T-helper 17 cell (primary cell): ENCODE measurements at regions not wholly inside any gene's neighbourhood (a gene's known extent, or its start where the extent isn't known, plus 50 kb on each side); places are given as distances from the start of the nearest gene placed in this dataset.

ENCODE experiments used
- ATAC-seq: fragments of 150-1000 bp; cut with Tn5 transposase; 2 replicates; pipeline ENCODE4 v1.10.0; 2021; ENCODE audit warnings: mild to moderate bottlenecking, moderate library complexity
- DNase-seq, 3 donors: peaks; one replicate each; pipeline versions ENCODE4 v3.0.0 to v3.0.0-alpha.2; 2020 to 2021
- H3K9me3 ChIP-seq: one replicate; pipeline ENCODE4 v1.7.0; 2013; ENCODE audit warnings: low read length, mild to moderate bottlenecking; ENCODE audit not compliant: control insufficient read depth, poor library complexity, severe bottlenecking
- H3K27ac Mint-ChIP-seq: one replicate; pipeline ENCODE4 v1.8.0; 2022; ENCODE audit warnings: mild to moderate bottlenecking, moderate library complexity, mixed read lengths
- H3K27me3 Mint-ChIP-seq: one replicate; pipeline ENCODE4 v1.8.0; 2022; ENCODE audit warnings: mixed read lengths
- H3K36me3 Mint-ChIP-seq: one replicate; pipeline ENCODE4 v1.8.0; 2022; ENCODE audit warnings: low read depth, mixed read lengths
- H3K4me1 Mint-ChIP-seq: one replicate; pipeline ENCODE4 v1.8.0; 2022; ENCODE audit warnings: mild to moderate bottlenecking, mixed read lengths
- H3K4me3 Mint-ChIP-seq: one replicate; pipeline ENCODE4 v1.8.0; 2022; ENCODE audit warnings: mild to moderate bottlenecking, moderate library complexity, mixed read lengths

DNA sequence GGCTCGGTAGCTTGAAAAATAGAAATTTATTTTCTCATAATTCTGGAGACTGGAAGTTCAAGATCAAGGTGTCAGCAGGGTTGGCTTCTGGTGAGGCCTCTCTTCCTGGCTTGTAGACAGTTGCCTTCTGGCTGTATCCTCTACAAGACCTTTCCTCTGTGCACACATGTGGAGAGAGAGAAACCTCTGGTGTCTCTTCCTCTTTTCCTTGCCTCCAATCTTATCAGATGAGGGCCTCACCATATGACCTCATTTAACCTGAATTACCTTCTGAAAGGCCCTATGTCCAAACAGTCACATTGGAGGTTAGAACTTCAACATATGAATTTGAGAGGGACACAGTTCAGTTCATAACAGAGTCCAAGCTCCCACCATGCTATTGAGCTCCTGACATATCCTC is 166.4 kb downstream of the TTC8 start:
- H3K4me1 Mint-ChIP-seq: no peaks in the 10 kb centered on the region

DNA sequence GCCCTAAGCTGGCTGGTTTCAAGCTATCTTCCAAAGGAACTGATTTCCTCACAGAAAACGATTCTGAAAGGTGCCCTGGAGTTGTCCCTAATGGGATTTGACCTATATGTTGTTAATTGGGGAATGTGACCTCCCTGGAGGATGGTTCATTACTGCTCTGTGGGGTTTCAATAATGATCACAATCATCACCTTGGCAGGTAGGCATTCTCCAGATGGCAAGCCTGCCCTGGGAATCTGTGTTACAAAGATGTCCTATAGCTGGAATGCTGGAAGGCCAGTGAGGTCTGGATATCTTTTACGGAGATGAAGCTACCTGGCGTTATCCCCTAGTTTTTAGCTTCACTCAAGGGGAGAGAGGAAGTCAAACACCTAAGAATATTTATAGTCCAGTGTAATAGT is 167.6 kb downstream of the TTC8 start:
- ATAC-seq: no peak
- no peak overlapping the region for H3K4me3 Mint-ChIP-seq

More for the DNA sequence above, 166.4 kb downstream of the TTC8 start:
- H3K4me3 Mint-ChIP-seq: no peak overlapping the region
- H3K27me3 Mint-ChIP-seq: peaks cover 30% of the 10 kb centered on the region
- no peak overlapping the region for H3K27ac Mint-ChIP-seq
- H3K9me3 ChIP-seq: no peaks in the 10 kb centered on the region
- ATAC-seq (no peak), DNase-seq (no peak)
- peaks cover 6% of the 10 kb centered on the region for H3K36me3 Mint-ChIP-seq

DNA sequence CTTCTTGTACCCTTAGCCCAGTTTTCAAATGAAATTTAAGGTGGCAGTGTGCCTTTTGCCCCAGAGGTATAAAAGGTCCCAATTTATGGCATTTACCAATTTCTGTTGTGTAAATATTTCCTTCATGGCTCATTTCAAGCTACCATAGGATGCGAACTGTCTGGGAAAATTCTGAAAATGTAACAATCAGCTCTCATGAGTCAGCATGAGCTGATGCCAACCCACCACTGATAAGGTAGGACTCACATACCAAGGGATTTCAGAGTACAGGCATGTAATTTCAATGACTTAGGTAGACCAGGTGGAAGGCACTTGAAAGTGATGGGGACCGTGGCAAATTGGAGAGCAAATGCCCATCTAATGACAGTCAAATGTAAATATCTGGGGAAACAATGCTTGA is 169.5 kb downstream of the TTC8 start:
- no peaks in the 10 kb centered on the region for H3K4me1 Mint-ChIP-seq
- DNase-seq: no peak
- no peak overlapping the region for H3K27ac Mint-ChIP-seq
- H3K27me3 Mint-ChIP-seq: peaks cover 53% of the 10 kb centered on the region
- no peak overlapping the region for H3K4me3 Mint-ChIP-seq
- no peak for ATAC-seq
- no peaks in the 10 kb centered on the region for H3K9me3 ChIP-seq
- H3K36me3 Mint-ChIP-seq: peaks cover 8% of the 10 kb centered on the region

More for the DNA sequence above, 167.6 kb downstream of the TTC8 start:
- Mint-ChIP-seq H3K36me3 (peaks cover 6% of the 10 kb centered on the region), H3K27me3 (peaks cover 37% of the 10 kb centered on the region), H3K27ac (no peak overlapping the region), H3K4me1 (no peaks in the 10 kb centered on the region)
- no peak for DNase-seq
- no peaks in the 10 kb centered on the region for H3K9me3 ChIP-seq

DNA sequence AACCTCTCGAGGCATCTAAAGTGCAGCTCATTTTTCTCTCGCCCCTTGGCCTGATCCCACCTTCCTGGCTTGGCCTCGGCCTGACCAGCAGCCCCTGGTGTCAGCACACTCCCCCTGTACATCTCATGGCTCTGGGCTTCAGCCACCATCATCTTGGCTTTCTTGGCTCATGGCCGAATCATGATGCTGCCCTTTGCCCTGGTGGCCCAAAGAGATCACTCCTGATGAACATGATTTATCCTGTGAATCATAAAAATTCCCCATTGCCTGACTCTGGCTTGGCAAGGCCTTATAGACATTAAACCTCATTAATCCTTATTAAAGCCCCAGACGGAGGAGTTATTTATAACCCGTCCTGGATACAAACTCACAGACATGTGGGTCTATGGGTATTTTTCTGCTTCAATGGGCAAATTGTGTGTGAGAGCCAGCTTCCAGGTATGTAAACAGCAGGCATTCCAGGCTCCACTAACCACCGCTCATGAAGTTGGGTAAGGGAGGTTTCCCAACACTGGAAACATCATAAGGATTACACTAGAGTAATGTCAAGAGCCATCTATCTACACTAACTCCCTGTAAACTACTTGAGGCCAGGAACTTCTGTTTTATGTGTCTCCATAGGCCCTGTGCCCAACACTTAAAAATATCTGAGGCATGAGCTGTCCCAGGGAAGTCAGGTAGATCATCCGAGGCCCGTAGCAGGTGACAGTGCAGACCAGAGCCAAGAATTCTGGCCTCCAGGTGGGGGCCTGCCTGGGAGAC is 171.2 kb downstream of the TTC8 start:
- Mint-ChIP-seq H3K4me1 (no peaks in the 10 kb centered on the region), H3K27me3 (peaks cover 54% of the 10 kb centered on the region), H3K27ac (no peak overlapping the region), H3K36me3 (peaks cover 8% of the 10 kb centered on the region), H3K4me3 (no peak overlapping the region)
- ATAC-seq (no peak), DNase-seq (no peak)
- H3K9me3 ChIP-seq: no peaks in the 10 kb centered on the region

DNA sequence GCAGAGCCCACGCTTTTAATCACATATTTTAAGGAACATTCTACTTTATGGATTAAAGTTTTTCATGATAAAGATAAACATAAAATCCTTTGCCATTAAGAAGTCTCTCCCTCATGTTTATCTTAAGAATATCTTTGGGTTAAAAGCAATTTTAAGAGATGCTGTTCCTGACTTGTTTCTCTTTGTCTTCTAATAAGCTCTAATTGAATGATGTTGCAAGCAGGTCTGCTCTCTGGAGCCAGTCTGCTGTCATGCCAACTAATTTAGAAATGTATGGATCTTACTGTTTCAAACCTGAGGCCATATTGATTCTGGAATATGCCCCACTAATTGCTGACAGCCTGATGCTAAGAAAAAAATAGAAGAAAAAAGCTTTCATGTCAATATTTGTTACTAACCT is 173.6 kb downstream of the TTC8 start:
- H3K27me3 Mint-ChIP-seq: peaks cover 49% of the 10 kb centered on the region
- no peak overlapping the region for H3K4me3 Mint-ChIP-seq

DNA sequence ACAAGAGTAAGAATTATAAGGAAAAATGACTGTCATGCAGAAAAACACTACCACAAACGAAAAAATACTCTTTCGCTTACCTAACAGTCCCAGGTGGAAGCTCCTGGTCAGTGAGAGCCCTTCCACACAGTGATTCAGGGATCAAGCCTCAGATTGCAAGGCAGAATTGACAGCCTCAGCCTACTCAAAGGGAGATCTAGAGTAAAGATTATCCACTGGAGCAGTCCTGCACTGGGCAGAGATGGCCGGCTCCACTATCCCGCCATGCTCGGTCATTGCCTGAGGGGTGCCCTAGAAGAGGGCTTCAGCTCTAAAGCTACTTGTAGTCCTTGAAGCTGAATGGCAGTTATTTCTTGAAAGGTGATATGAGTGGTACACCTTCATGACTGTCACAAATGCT is 174.7 kb downstream of the TTC8 start:
- DNase-seq (no peak), ATAC-seq (no peak)
- no peaks in the 10 kb centered on the region for H3K9me3 ChIP-seq
- H3K4me1 Mint-ChIP-seq: no peaks in the 10 kb centered on the region
- no peak overlapping the region for H3K4me3 Mint-ChIP-seq
- H3K27me3 Mint-ChIP-seq: peaks cover 38% of the 10 kb centered on the region
- no peak overlapping the region for H3K27ac Mint-ChIP-seq
- peaks cover 2% of the 10 kb centered on the region for H3K36me3 Mint-ChIP-seq

More for the DNA sequence above, 173.6 kb downstream of the TTC8 start:
- Mint-ChIP-seq H3K36me3 (peaks cover 5% of the 10 kb centered on the region), H3K4me1 (no peaks in the 10 kb centered on the region), H3K27ac (no peak overlapping the region)
- ATAC-seq (no peak), DNase-seq (no peak)
- no peaks in the 10 kb centered on the region for H3K9me3 ChIP-seq

DNA sequence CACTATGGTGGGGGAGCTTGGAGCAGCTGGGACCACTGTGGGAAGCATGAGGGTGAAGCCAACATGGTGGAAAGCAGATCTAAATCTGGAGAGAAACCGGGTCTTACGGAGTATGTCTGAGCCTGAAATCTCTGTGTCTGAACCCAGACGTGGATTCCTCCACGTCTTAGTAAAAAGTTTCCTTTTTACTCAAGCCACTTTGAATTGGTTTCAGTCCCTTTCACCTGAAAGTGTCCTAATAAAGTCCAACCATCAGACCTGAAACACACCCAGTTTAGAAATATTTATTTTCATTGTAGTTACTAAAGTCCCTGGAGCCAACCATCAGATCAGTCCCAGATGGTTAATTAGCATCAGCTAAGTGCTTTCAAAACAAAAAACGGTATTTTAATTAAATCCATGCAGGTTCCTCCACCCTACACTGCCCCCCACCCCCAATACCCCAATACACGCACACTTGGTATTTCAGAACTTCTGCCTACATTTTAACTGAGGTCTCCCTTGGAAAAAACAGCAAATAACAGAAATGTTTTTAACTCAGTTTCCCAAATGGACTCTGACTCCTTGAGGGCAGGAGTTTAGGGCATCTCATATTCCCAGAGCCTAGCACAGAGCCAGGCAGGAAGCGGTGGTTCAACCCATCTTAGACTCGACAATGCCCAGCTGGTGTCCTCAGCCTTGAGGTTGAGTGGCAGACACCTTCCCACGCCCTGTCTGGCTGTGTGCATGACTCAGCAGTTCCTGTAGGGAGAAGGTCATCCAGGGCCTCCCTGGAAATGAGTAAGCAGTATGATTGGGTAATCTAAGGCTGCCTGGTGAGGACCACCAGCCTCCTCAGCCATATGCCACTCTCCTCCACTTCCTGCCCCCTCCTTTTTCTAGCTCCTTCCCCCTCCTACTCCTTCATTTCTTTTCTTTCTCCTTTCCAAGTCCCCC is 175.8 kb downstream of the TTC8 start:
- no peak for DNase-seq
- ATAC-seq: no peak
- H3K36me3 Mint-ChIP-seq: peaks cover 2% of the 10 kb centered on the region
- no peak overlapping the region for H3K4me3 Mint-ChIP-seq
- H3K9me3 ChIP-seq: no peaks in the 10 kb centered on the region
- no peak overlapping the region for H3K27ac Mint-ChIP-seq
- no peaks in the 10 kb centered on the region for H3K4me1 Mint-ChIP-seq
- peaks cover 34% of the 10 kb centered on the region for H3K27me3 Mint-ChIP-seq

DNA sequence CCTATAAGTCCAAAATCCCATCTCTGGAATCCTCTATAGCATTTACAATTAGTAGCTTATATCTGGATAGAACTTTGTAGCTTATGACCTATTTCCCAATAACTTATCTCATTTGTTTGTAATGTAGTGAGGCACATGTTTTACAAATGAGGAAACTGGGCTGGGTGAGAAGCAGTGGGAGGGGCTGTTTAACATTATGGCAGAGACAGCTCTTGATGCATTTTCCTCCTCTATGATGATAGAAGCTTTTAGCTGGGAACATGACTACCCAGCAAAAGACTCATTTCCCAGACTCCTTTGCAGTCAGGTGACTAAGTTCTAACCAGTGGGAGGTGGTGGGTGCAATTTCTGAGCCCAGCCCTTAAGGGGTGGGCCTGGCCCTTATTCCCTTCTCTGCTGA is 179.7 kb downstream of the TTC8 start:
- peaks cover 5% of the 10 kb centered on the region for H3K27me3 Mint-ChIP-seq
- no peak overlapping the region for H3K4me3 Mint-ChIP-seq
- no peaks in the 10 kb centered on the region for H3K9me3 ChIP-seq
- no peaks in the 10 kb centered on the region for H3K36me3 Mint-ChIP-seq
- H3K27ac Mint-ChIP-seq: no peak overlapping the region
- ATAC-seq: no peak
- H3K4me1 Mint-ChIP-seq: no peaks in the 10 kb centered on the region
- no peak for DNase-seq

DNA sequence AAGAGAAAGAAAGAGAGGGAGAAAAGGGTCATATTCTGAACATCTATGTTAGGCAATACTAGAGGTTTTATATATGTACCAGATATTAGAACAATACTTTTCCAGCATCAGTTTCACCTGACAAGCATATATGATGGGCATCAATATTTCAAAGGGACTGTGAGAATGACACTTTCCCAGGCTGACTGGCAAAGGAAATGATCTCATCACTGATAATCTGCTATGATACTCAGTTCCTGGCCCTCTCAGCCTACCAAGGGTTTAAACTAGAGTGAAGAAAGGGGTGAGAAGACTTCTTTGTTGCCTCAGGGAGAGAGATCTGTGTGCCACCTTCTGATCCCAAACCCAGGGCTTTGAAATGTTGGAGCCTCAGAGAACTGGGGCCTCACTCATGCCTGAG is 183.5 kb downstream of the TTC8 start:
- Mint-ChIP-seq H3K36me3 (no peaks in the 10 kb centered on the region), H3K4me1 (no peaks in the 10 kb centered on the region), H3K27me3 (peaks cover 12% of the 10 kb centered on the region), H3K27ac (no peak overlapping the region), H3K4me3 (no peak overlapping the region)
- ATAC-seq: no peak
- DNase-seq: no peak
- no peaks in the 10 kb centered on the region for H3K9me3 ChIP-seq

DNA sequence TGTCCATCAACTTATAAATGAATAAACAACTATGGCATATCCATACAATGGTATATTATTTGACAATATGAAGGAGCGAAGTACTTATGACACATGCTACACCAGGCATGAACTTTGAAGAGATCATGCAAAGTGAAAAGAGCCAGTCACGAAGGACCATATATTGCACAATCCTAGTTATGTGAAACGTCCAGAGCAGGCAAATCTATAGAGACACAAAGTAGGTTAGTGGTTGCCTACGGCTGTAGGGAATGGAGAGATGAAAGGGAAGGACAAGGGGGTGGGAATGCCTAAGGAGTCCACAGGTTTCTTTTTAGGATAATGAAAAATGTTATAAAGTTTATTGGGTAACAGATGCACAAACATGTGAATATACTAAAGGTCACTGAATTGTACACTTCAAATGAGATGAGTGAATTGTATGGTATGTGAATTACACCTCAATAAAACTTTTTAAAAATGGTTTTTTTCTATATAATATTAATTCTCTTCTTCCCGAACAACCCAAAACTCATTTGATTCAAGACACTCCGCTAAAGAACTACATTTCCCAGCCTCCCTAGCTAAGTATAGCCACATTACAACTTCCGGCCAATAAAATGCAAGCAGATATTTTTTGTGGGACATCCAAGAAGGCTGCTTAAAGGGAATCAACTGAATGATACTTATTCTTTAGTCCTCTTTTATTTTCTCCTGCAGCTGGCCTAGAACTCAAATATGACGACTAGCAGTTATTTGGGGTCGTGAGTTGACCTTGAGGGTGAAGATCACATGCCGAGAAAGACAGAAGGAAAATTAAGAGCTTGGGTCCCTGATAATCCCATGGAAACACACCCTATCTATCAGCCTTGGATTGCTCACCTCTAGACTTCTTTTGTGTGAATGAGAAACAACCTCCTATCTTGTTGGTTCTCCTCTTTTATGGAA is 187.2 kb downstream of the TTC8 start:
- Mint-ChIP-seq H3K27ac (no peak overlapping the region), H3K4me1 (no peaks in the 10 kb centered on the region), H3K27me3 (peaks cover 43% of the 10 kb centered on the region), H3K36me3 (peaks cover 2% of the 10 kb centered on the region), H3K4me3 (no peak overlapping the region)
- no peaks in the 10 kb centered on the region for H3K9me3 ChIP-seq
- DNase-seq: no peak
- ATAC-seq: no peak

DNA sequence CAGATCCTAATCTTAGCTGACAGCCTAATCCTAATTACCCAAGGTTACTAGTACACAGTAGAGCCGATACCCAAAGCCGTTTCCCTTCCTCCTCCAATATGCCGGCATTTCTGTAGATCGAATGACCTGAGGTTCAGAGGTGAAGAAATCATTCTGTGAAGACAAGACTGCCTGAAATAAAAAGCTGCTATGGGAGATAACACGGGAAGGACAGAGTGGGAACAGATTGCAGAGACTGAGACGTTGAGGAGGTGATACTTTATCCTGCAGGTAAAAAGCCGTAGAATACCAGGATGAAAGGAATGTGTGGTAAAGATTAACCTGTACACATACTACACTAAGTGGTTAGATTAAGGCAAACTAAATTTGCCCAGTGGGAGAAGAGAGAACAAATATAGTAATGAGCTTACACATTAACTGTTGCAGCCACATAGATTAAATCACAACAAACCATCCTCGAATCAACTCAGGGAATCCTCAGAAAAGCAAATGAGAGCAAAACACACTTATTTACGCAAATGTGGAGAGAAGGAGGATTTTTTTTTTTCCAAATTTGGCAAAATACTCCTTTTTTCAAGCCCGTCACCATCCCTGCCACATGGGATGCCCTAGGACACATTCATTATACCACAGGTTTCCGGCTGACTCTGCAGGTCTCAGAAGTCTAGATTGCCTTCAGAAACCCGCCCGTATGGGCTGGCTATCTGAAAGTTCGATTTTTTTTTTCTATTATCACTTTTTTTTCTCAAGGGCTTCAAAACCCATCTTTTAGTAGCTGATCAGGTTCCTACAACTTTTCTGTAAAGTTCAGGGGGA is 188.0 kb downstream of the TTC8 start:
- DNase-seq (no peak), ATAC-seq (no peak)
- Mint-ChIP-seq H3K27me3 (peaks cover 52% of the 10 kb centered on the region), H3K4me3 (no peak overlapping the region), H3K4me1 (no peaks in the 10 kb centered on the region), H3K36me3 (peaks cover 2% of the 10 kb centered on the region), H3K27ac (no peak overlapping the region)
- no peaks in the 10 kb centered on the region for H3K9me3 ChIP-seq

DNA sequence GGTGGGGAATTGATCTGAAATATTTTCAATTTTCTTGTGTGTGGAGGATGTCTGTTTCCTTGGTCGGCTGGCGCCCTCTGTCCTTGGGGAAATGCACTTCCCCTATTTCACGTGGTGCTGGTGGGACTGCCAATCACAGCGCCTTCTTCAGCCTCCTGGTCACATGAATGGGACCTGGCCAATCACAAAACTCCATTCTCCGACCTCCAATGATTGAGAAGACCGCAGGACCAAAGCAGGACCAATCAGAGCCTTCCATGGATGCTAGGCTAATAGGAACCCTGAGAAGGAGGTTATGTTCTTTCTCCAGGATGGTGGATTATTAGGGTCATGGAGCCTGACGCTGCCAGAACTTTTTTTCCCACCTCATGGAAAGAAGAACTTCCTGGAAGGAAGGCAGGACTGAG is 188.7 kb downstream of the TTC8 start:
- H3K36me3 Mint-ChIP-seq: peaks cover 2% of the 10 kb centered on the region
- no peak overlapping the region for H3K27ac Mint-ChIP-seq
- ATAC-seq (no peak), DNase-seq (no peak)
- H3K4me3 Mint-ChIP-seq: no peak overlapping the region
- H3K4me1 Mint-ChIP-seq: no peaks in the 10 kb centered on the region
- H3K27me3 Mint-ChIP-seq: peaks cover 53% of the 10 kb centered on the region
- H3K9me3 ChIP-seq: no peaks in the 10 kb centered on the region
